Fibroblast of the aortic adventitia (primary cell): ENCODE measurements at regions not wholly inside any gene's neighbourhood (a gene's known extent, or its start where the extent isn't known, plus 50 kb on each side); places are given as distances from the start of the nearest gene placed in this dataset.

ENCODE experiments used
- DNase-seq: peaks from one replicate; pipeline ENCODE4 v3.0.0-alpha.2; 2010; ENCODE audit warnings: low read depth
- H3K4me3 ChIP-seq: 2 replicates; pipeline ENCODE4 v1.5.1; 2011; ENCODE audit warnings: low read depth, mild to moderate bottlenecking, control low read depth, low read length, moderate library complexity
- CTCF ChIP-seq: IDR thresholded peaks from 2 replicates; pipeline ENCODE4 v1.5.1; 2011; ENCODE audit warnings: mild to moderate bottlenecking, low read length, control low read depth, inconsistent platforms; ENCODE audit not compliant: insufficient read depth

DNA sequence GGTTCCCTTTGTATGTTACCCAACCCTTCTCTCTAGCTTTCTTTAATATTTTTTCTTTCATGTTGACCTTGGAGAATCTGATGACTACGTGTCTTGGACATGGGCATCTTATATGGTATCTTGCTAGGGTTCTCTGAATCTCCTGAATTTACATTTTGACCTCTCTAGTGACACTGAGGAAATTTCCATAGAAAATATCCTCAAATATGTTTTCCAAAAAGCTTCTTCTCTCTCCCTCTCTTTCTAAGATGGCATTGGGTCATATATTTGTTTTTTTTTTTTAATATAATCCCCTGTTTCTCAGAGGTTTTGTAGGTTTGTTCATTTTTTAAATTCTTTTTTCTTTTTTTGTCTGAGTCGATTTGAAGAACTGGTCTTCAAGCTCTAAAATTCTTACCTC, 184.0 kb upstream of the TMC3 start:
- TF ChIP-seq CTCF = no peak
- no peak for DNase-seq
- no peak overlapping the region for H3K4me3 ChIP-seq

GRCh38 chr15:81555346-81555745, 181.3 kb upstream of the TMC3 start:
- no peak for TF ChIP-seq CTCF
- DNase-seq = no peak
- no peak overlapping the region for H3K4me3 ChIP-seq

DNA sequence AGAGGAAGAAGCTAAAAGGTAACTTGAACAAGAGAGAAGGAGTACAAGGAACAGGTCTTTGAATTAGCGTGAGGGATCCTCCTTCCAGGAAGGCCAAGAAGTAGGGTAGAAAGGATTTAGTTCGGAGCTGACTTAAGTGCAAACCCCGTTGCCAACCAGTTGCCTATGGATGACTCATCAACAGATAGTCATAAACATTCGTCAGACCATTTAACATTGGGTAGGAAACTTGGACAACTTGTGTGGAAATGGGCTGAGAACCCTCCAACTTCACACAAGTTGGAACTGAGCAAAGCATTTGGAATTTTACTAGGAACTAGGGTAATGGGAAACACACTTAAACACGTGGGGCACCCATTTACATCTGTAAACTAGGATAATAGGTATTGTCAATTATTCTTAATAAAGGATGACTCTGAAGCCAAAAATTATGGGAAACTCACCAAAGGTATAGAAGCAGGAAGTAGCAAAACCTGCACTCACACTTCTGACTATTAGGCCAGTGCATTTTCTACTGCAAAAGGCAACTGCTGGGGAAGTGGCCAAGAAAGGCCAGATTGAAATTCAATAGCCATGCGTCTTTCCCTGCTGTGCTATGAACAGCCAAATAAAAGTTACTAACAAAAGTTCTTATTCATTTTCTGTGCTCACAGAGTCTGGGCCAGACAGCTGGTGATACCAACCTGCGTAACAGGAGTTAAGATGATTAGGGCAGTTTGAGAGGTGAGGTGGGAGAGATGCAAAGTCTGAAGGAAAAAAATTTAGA, 174.5 kb upstream of the TMC3 start:
- peak; percentile 56 for DNase-seq
- no peak overlapping the region for H3K4me3 ChIP-seq
- TF ChIP-seq CTCF = no peak

GRCh38 chr15:81547521-81548132, 173.6 kb upstream of the TMC3 start:
- no peak overlapping the region for H3K4me3 ChIP-seq
- TF ChIP-seq CTCF = no peak
- peak; percentile 60 for DNase-seq

- H3K4me3 ChIP-seq = no peak overlapping the region
- no peak for TF ChIP-seq CTCF
- DNase-seq = no peak
These were observed 170.4 kb upstream of the TMC3 start for GRCh38 chr15:81544385-81544784.

DNA sequence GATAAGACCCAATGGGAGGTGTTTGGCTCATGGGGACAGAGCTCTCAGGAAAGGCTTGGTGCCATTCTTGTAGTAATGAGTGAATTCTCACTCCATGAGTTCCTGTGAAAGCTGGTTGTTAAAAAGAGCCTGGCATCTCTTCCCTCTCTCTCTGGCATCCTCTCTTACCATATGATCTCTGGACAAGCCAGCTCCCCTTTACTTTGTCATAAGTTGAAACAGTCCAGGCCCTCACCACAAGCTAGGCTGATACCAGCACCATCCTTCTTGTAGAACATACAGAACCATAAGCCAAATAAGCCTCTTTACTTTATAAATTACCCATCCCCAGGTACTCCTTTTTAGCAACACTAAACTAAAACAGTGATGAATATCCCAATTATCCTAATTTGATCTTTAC, 166.9 kb upstream of the TMC3 start:
- DNase-seq = no peak
- no peak for TF ChIP-seq CTCF
- no peak overlapping the region for H3K4me3 ChIP-seq
